Pons (tissue), 1 donor: ENCODE measurements at regions not wholly inside any gene's neighbourhood (a gene's known extent, or its start where the extent isn't known, plus 50 kb on each side); places are given as distances from the start of the nearest gene placed in this dataset.

ENCODE experiments used
- DNase-seq: peaks from one replicate; pipeline ENCODE4 v3.0.0-alpha.2; 2016; ENCODE audit warnings: low spot score

DNA sequence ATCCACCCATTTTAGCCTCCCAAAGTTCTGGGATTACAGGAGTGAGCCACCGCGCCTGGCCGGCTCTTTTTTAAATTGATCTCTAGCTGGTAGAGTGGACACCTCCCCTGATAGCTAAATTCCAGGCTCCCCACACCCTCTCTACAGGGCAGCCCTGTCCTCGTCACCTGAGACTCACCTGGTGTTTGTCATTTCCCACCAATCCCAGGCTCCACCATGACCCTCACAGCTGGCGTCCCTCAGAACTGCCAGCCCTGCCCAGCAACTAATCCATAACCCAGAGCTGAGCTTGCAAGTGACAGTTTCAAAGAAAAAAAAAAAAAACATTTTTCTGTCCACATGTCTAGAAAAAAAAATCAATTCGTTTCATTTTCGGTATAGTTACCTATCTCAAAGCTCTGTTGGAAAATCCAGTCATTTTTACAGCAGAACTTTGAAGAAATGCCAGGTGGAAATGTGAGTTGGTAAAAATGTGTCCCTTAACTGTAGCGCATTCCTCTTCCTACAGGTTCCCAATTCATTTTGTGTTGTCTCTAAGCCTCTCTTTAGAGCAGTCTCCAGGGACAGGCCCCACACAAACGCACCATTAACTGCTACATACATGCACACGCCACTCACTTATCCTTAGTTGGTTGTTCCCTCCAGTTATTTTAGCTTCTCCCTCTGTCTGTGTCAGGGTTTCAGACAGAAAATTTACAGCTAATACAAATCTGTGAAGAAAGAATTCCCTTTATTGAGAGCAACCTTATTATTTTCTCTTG is 294.7 kb downstream of the FBXO15 start:
- DNase-seq, result no peak

DNA sequence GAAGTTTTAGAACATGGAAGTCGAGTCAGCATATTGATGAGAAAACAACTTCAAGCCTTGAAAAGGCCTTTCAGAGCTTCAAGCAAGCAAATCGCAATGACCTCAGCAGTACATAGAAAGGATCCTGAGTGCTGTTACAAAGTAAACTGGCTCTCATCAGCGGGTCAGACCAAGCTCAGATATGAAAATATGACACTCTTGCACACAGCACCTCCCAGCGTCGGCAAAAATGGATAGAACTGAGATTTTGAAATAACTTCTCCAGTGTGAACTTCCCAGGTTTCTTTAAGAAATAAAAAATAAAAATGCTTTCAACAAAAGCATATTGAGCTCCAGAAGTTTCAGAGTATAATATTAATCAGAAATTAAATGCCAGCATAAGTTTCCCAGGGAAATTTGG is 296.9 kb downstream of the FBXO15 start:
- no peak for DNase-seq

DNA sequence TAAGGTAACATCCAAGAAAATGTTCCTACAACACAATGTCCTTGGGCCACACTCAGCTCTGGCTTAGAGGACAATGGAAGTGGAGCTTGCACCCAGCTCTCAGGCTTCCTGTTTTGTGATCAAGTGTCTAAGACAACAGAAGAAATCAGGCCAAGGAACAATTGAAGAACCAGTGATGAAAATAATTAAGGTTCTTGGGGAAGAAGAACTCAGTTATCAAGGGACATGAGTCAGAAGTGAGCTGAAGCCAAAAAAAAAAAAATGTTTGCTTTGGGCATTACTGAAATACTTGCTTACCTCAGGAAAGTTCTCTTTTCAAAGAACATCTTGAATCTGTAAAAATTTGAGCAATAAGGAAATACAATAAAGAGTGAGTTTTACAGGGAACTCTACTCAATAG is 299.0 kb downstream of the FBXO15 start:
- no peak for DNase-seq

DNA sequence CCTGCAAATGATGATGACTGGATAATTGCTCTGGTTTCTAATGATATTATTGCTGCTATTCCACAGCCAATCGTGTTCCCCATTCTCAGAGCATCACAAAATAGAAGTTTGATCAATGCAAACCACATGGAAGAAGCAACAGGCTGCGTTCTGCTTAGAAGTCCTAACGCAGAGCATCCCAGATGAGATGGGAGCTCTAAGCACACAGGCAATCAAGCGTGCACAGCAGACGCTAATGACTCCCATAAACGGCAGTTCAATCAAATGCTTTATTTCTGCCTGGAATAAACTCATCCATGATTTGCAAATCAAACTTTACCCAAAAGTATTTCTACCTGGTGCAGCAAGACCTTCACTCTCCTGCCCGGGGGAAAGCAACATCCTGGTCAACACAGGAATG is 304.2 kb downstream of the FBXO15 start:
- no peak for DNase-seq

DNA sequence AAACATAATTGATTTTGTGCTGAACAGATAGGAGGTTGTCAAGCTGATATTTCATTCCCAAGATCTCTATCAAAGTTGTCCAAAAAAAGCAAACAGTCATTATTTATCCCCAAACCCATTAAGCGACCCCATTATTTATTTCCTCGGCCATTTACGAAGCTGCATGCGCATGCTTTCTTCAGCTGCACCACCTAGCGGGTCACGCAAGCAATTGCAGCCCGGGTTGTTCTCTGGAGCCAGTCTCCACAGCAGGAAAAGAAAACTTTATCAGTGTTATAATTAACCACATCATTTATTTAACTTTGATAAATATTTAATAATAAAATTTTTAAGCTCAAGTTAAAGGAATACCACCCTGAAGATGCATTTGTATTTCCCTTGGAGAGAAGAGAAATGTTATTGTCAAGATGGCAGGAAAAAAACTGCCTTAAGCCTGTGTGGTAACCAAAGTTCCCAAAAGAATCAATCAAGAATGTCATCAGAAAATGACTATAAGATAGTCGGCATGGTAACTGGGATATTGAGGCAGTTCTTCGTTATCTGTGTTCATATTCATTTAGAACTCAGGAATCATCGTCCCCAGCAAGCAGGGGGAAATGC is 304.7 kb downstream of the FBXO15 start:
- DNase-seq, result peak; percentile 51

DNA sequence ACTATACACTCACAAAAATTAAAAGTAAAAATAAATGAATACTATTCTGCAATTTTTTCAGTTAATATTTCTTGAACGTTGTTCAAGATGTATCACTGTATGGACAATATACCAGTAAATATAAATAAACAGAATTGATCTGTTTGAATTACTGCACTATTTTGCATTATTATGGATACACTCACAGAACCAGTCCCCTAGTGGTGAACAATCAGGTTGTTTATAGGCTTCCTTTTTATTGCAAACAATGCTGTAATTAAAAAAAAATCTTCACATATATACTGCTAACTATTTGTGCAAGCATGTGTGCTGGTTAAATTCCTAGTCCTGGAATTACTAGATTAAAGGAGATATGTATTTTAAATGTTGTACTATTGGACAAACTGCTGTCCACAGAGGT is 306.0 kb downstream of the FBXO15 start:
- no peak for DNase-seq

DNA sequence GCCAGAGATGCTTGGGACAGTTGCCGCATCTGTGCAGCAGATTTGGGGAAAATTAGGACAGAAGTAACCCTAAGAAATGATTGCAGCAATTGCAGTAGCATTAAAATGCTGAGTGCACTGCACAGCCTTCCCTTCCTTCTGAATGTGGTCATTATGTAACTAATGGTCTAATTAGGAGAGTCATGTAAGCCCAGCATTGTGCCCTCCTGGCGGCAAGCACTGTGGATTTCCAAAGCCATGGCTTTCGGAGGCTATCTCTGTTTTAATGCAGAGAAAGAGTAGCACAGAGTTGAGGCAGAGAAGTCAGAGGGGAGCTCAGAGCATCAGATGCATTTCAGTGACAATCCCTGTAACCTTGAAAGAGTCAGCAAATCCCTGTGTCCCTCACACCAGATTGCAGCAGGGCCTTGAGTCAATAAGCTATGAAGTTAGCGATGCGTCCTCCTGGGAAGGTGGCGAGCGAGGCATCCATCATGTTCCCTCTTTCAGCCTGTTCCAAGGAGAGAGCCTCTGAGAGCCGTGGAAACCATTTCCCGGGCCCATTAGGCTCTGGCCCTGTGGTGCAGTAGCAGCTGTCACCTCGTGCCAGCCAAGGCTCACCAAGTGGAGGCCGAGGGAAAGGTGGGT is 307.2 kb downstream of the FBXO15 start:
- peak; percentile 62 for DNase-seq

DNA sequence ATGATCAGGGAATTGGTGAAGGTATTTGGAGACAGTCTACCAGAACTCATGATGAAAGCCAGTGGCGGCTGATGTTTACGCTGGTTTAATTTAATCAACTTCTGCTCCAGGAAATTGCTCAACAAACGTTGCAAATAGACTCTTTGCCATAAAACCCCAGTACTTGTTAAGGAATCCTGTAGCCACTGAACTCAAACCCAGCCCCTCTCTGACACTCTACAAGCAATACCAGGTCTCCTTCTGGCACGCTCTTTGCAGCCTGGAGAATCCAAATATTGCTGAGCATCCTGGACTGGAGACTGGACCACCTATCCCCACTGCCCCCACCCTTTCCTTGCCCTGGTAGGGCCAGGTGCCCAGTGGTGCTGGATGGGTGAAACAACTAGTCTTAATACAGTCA is 308.2 kb downstream of the FBXO15 start:
- DNase-seq, result no peak

DNA sequence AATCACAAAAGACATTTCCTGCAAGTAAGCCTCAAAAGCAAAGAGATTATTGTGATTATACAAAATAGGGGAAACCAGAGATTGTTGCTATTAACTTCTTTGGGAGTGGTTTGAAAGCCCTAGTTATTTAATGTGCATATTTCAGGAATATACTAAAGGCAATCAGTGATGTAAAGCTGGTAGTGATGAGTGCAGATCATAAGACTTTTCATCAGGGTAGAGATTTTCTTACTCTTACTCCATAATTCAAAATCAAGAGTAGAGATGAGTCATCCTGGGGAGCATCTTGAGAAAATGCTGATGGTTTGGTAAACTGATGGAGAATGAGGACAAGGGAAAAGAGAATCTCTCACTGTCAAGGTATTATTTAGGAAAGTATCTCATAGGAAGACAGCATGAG is 309.5 kb downstream of the FBXO15 start:
- no peak for DNase-seq

DNA sequence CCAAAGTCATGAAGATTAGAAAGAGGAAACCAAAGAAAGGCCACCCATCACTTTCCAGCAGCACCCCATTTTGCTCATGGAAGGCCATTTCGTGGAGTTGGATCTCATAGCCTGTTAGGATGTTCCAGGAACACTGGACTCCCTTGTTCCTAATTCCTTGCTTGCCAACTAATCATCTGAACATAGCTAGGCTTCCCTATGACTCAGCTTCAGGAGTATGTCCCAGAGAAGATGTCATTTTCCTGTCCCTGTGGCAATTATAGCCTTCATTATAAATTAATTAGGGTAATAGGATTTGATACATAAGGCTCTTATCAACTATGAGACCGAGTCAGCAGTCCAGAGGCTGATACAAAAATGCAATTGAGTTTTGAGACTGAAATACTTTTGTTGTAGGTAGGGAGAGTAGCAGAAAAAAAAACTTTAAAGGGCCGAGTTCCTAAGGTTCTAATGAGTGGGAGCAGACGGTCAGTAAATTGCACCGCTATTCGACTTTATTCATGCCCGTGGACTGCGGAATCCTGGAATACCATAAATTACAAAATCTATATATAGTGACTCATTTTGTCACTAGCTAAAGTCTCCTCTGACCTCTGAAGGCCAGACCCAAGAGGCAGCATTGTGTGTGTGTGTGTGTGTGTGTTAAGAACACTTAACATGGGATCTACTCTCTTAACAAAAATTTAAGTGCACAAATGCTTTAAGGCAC is 311.8 kb downstream of the FBXO15 start:
- DNase-seq, result no peak

DNA sequence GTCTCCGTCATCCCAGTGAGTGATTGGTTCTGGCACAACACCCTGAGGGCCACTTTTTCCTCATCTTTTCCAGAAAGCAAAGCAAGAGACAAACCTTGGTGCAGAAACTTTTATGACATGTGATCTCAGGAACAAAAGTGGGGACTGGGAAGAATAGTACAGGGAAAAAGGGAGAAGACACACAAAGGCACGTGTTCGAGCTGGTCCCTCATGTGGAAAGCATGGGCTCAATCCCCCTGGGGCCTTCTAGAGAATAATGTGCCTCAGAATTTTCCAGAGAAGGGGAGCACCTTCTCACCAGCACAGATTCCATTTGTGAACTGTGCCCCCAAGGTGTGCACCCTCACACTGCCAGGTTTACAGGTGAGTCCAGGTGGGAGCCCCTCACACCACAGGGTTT is 312.6 kb downstream of the FBXO15 start:
- DNase-seq, result no peak

DNA sequence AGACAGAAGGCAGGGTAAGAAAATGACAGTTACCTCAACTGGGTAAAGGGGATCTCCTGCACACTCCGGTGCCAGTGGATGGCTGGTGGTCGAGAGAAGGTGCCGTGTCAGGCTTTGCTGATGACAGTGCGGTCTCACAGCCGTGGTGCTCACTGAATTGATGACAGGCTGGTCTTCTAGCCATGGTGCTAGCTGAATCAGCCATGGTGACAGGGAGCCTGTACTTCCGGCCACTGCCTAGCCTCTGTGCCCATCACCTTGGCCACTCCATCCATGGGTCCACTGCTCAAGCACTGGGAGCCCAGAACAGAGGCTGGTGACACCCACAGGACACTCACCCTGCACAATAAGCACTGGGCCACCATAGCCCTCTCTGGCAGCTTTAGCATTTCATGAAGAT is 315.9 kb downstream of the FBXO15 start:
- no peak for DNase-seq

DNA sequence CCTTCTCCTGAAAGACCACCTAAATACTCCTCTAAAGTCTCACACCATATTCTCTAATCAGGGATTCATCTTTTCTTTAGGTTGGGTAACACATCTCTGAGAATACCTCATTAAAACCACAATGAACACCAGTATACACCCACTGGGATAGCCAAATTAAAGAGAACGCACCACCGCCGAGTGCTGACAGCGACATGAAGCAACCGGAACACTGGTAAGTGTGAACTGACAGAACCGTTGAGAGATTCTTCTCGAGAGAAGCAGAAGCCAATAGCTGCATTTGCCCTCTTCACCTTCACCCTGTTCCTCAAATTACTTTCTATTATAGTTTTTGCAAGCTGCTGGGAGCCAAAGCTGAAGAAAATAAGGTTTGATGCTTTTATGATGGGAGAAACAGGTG is 318.5 kb downstream of the FBXO15 start:
- no peak for DNase-seq

DNA sequence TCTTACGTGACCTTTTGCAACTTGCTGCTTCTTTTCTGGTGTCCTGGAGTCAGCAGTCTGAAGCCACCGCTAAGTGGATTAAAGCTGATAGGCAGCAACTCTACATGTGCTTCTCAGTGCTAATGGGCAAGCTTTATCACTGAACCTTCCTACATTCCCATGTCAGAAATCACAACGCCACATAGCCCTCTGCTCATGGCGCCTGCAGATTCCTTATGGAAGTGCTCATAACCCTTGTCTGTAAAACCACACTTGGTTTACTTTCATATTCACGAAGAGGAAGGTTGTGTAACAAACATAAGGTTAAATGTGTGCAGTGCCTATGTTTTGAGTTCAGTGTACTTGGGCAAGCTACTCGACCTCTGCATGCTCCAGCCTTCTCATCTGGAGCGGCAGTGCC is 319.8 kb downstream of the FBXO15 start:
- no peak for DNase-seq

DNA sequence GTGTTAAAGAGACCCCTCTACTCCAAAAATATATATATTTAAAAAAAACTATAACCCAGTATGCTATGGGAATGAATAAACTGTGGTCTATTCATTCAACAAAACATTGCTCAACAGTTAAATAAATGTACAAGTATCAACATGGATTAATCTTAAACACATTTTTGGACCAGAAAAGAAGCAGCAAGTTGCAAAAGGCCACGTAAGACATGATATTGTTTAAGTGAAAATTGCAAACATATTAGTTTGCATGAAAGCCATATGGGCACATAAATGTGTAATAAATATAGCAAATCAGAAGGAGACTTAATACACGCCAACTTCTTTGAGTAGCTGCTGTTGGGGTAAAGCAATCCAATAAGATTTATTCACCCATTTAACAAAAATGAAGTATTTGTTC is 321.5 kb downstream of the FBXO15 start:
- no peak for DNase-seq

DNA sequence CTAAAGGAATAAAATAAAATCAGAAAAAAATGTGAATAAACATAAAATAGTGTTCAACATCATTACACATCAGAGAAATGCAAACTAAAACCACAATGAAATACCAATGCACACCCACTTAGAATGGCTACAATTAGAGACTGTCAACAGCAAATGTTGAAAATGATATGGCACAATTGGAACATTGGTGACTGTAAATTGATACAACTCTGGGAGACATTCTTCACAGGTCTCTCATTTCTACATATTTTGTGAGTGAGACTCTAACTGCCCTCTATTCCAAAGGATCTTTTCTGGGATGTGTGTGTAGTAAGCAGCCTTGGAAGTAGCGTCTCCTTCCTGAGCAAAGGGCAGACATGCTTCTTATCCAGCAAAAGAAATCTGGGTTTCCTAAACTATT is 323.0 kb downstream of the FBXO15 start:
- no peak for DNase-seq

DNA sequence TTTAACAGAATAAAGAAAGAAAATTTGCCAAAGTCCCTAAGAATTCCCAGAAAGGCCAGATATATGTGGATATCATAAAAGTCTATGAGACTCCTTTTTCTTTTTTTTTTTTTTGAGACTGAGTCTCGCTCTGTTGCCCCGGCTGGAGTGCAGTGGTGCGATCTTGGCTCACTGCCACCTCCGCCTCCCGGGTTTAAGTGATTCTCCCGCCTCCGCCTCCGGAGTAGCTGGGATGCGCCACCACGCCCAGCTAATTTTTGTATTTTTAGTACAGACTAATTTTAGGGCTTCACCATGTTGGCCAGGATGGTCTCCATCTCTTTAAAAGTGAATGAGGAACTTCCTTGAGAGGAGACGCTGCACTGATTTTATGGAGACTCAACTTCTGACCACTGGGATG is 335.2 kb downstream of the FBXO15 start:
- no peak for DNase-seq

DNA sequence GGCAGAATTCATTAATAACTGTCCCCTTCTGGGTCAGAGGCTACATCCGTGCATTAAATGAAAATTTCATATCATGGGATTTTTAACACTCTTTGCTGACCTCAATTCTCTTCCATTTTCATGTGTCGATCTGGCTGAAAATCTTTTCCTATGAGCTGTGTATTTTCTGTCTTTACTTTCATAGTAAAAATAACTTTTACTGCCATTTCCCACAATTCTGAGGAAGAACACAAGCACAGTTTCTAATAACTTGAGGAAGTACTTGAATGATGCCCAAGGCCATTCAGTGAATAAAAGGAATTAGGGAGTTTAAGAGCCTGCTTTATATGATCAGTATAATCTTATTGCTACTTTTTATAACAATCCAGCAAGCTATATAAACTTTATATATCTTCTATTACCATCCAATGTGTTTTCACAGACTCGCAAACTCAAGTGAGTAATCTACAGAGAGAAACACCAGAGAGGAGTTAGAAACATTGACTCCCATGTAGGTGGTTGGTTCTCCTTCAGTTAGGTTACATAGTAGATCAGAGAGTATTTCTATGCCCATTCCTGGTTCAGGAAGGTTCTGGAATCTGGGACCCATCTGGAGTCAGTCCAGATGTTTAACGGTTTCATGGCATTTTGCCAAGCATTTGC is 340.0 kb downstream of the FBXO15 start:
- DNase-seq, result no peak

DNA sequence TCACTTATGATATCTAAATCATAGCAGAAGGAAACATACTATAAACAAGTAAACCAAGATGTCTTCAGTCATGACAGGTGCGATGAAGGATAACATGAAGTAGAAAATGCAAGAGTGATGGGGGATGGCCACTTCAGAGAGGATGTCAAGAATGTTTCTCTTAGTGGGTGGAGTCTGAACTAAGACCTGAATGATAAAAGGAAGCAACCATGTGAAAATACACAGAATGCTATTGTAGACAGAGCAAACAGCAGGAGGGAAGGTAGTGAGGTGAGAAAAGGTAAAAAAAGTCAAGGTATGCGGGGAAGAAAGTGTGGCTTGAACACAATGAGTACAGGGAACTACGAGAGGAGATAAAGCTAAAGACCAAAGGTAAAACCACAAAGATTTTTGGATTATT is 341.6 kb downstream of the FBXO15 start:
- no peak for DNase-seq

DNA sequence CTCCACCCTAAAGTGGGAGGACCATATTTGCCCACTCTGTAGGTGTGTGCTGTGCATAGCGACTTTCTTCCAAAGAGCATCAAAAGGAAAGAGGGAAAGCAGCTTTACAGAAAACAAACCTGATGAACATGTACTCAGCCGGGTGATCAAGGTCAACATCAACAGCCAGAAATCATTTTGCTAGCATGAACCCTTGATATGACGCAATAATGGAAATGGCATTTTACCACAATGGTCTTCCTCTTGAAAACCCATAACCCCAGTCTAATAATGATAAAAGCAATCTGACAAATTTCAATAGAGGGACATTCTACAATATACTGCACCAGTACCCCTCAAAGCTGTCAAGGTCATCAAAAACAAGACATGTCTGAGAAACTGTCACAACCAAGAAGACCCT is 350.2 kb downstream of the FBXO15 start:
- DNase-seq, result no peak

DNA sequence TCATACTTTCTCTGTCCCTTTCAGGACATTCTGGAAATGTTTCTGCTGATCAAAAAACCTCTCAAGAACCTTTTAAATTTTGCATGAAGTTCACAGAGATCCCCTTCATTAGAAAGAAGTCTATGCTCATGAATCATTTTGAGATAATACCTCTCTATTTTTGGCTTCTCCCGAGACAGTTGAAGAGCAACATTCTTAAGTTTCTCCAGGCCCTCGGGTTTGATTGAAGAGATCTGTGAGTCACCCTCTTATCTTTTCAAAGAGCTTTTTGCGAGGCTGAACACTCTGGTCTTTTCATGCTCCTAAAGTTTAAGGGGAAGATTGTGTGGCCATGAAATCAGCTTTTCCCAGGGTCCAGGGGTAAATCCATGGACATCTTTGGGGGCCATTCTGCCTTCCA is 354.2 kb downstream of the FBXO15 start:
- no peak for DNase-seq

DNA sequence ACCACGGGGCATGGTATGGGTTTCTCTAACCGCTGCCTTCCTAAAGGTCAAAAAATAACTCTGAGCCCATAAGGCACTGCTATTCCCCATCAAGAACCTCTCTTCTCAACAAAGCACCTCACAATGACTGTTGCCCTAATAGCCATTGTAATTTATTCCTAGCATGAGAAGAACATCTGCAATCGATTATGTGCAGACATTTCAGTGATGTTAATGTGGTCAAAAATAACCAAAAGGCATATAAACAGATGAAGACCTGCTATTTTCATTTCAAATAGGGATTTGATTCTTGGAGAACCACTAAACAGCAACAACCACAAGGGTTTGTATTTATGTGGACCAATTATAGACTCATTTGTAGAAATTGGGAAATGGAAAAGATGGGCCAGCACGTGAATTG is 356.6 kb downstream of the FBXO15 start:
- no peak for DNase-seq

DNA sequence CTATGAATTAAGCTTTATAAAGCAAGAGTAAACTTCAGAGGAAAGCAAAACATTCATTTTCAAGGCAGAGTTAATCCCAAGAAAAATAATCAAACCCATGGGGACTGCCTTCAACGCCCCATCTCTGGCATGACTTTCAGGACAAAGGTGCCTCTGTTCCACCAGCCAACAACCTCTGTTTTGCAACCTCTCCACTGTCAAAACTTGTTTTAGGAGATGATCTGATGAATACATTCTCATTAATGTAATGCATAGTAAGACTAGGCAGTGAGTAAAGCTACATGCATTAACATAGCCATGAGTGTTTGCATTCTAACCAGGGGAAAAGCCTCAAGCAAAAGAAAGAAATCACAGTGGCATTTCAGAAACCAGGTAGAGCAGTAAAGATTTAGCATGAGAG is 357.0 kb downstream of the FBXO15 start:
- DNase-seq, result no peak
